ENCODE measurements at regions not wholly inside any gene's neighbourhood (a gene's known extent, or its start where the extent isn't known, plus 50 kb on each side); places are given as distances from the start of the nearest gene placed in this dataset.

DNA sequence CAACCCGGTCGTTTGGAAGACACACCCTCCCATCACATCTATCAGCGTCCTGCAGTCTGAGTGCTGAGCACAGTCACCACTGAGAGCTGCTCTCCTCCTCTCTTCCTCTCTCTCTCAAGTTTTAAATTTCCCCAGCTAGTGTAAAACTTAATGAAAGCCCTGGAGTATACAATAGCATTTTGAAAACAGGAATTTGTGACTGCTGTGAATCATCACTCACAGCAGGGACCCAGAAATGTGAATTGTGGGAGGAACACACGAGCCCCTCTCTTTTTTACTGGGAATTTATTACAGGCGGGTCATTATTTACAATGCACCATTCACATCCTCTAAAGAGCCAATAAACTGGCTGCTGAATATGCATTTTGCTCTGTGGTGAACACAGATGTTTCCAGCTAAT, 185.0 kb upstream of the SMIM21 start:
- H3K79me2 ChIP-seq (ENCODE audit: control insufficient read depth, insufficient read depth, low read length), result no peaks in the 10 kb centered on the region
- H2AFZ ChIP-seq (ENCODE audit: low read depth, low read length), result no peak overlapping the region
- no peaks in the 10 kb centered on the region for H3K9me1 ChIP-seq (ENCODE audit: control insufficient read depth, insufficient read depth, low read length)
- DNase-seq (ENCODE audit: extremely low read depth in 1 of 4, low spot score in 3 of 4) (no peak), FAIRE-seq (no peak), ATAC-seq (no peak)
- no peaks in the 10 kb centered on the region for H3K9me3 ChIP-seq (replicated peaks; ENCODE audit: control insufficient read depth, insufficient read depth, low read depth, low read length)
- no peaks in the 10 kb centered on the region for H4K20me1 ChIP-seq (replicated peaks; ENCODE audit: control insufficient read depth, insufficient read depth, low read length)
- ChIA-PET POLR2A (no interaction called here), CTCF (ENCODE audit: low intra/inter-chr PET ratio) (no interaction called here)
- H3K4me1 ChIP-seq (replicated peaks in 1 of 2; ENCODE audit: control insufficient read depth in 2 of 2, insufficient read depth in 2 of 2, low read length in 2 of 2), result no peaks in the 10 kb centered on the region
- no peak overlapping the region for H3K4me3 ChIP-seq
- intact Hi-C loops (cut with micrococcal nuclease), result no loop called here
- H3K36me3 ChIP-seq (ENCODE audit: control insufficient read depth, insufficient read depth, low read length), result no peaks in the 10 kb centered on the region
- no TSS peak for BruUV-seq (replicated peaks)
- no peak overlapping the region for H3K27ac ChIP-seq (ENCODE audit: extremely low read depth, low read depth, low read length)
- WGBS (ENCODE audit: insufficient coverage, low coverage, missing lambda C conversion rate), result 0% methylated on average over 3 of the region's 5 CpGs
- no peak overlapping the region for H3K4me2 ChIP-seq (ENCODE audit: insufficient read depth, low read length)
- H3K27me3 ChIP-seq (ENCODE audit: control insufficient read depth in 2 of 2, insufficient read depth in 2 of 2, low read length in 2 of 2), result no peaks in the 10 kb centered on the region; a peak in 1 of 5 replicates
- in situ Hi-C loops (cut with MboI), result no loop called here
- H3K9ac ChIP-seq (ENCODE audit: insufficient read depth in 1 of 2, low read depth in 2 of 2, low read length in 2 of 2), result no peak overlapping the region
- TF ChIP-seq NFRKB (IDR thresholded peaks at IDR 0.05; ENCODE audit: low read depth) (no peak), WHSC1 (IDR thresholded peaks at IDR 0.05; ENCODE audit: low read length) (no peak), ZNF699 (CRISPR knock-in tag; IDR thresholded peaks at IDR 0.05; ENCODE audit: insufficient replicate concordance) (no peak), KLF6 (CRISPR knock-in tag; IDR thresholded peaks at IDR 0.05; ENCODE audit: borderline replicate concordance) (no peak), PHF21A (IDR thresholded peaks at IDR 0.05; ENCODE audit: borderline replicate concordance, low read depth) (no peak), TARDBP (IDR thresholded peaks at IDR 0.05) (no peak), FOXK1 (CRISPR knock-in tag; IDR thresholded peaks at IDR 0.05; ENCODE audit: borderline replicate concordance) (no peak), ZNF23 (CRISPR knock-in tag; IDR thresholded peaks at IDR 0.05) (no peak), USF2 (CRISPR knock-in tag; IDR thresholded peaks at IDR 0.05) (no peak), MNT (conservative IDR thresholded peaks at IDR 0.05) (no peak), HINFP (tag; conservative IDR thresholded peaks at IDR 0.05; ENCODE audit: low read depth) (no peak), RBM25 (IDR thresholded peaks at IDR 0.05; ENCODE audit: low read depth, low read length, severe bottlenecking) (no peak)

All from K562 (cell line).